ENCODE measurements at regions not wholly inside any gene's neighbourhood (a gene's known extent, or its start where the extent isn't known, plus 50 kb on each side); places are given as distances from the start of the nearest gene placed in this dataset.

DNA sequence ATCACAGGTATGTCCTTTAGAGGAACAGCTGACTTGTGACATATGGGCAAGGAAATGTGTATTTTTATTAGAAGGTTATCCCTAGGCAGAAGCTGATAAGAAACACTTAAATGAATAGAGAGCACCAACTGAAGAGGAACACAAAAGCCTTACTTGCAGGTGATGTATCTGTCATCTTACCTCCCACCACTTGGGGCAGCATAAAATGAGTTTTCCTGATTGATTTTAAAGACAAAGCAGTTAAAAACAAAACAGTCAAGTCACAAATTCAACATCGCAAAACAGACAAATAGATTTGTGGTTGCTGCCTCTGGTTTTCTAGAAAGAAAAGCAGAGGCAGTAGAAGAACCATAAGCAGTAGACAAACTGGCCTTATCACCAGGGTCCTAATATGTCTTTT is 302.4 kb upstream of the ZNF462 start:
- Histone ChIP-seq H3K9me3 (no peaks in the 10 kb centered on the region), H3K36me3 (no peaks in the 10 kb centered on the region), H3K4me3 (no peak overlapping the region), H3K27ac (no peak overlapping the region), H3K4me1 (no peaks in the 10 kb centered on the region), H3K27me3 (no peaks in the 10 kb centered on the region)
- ATAC-seq: no peak
- FAIRE-seq: no peak
- intact Hi-C loops (cut with DNase I): no loop called here
- no peak for DNase-seq
- 94 to 100% methylated on average over 1 of the region's 1 CpG for WGBS, 2 donors
- TF ChIP-seq, protein P1, sequence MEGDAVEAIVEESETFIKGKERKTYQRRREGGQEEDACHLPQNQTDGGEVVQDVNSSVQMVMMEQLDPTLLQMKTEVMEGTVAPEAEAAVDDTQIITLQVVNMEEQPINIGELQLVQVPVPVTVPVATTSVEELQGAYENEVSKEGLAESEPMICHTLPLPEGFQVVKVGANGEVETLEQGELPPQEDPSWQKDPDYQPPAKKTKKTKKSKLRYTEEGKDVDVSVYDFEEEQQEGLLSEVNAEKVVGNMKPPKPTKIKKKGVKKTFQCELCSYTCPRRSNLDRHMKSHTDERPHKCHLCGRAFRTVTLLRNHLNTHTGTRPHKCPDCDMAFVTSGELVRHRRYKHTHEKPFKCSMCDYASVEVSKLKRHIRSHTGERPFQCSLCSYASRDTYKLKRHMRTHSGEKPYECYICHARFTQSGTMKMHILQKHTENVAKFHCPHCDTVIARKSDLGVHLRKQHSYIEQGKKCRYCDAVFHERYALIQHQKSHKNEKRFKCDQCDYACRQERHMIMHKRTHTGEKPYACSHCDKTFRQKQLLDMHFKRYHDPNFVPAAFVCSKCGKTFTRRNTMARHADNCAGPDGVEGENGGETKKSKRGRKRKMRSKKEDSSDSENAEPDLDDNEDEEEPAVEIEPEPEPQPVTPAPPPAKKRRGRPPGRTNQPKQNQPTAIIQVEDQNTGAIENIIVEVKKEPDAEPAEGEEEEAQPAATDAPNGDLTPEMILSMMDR (IDR thresholded peaks at IDR 0.05): no peak

DNA sequence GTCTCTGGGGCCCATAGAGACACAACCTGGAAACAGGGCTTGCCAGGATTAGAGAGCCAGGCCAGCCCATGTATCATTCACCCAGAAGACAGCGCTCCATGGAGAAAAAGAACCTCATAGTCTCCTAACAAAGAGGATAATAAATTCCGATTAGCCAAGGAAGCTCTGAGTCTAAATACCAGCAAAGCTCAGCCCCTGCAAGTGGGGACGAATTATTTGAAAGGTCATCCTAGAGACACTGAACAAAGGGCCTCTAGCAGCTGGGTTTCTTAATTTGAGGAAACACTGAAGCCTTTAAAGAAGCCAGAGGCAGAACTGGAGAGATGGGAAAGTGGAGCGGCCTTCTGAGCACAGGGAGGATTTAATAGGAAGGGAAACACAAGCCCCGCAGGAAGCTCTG is 287.1 kb upstream of the ZNF462 start:
- DNase-seq: no peak
- no peak for ATAC-seq
- H3K27me3 ChIP-seq: no peaks in the 10 kb centered on the region
- no peaks in the 10 kb centered on the region for H3K36me3 ChIP-seq
- FAIRE-seq: no peak
- intact Hi-C loops (cut with DNase I): no loop called here
- no peaks in the 10 kb centered on the region for H3K4me1 ChIP-seq
- H3K4me3 ChIP-seq: no peak overlapping the region
- WGBS, 2 donors: 71 to 75% methylated on average over 5 of the region's 5 CpGs
- no peaks in the 10 kb centered on the region for H3K9me3 ChIP-seq
- no peak overlapping the region for H3K27ac ChIP-seq
- TF ChIP-seq, protein P1 (IDR thresholded peaks at IDR 0.05): no peak

DNA sequence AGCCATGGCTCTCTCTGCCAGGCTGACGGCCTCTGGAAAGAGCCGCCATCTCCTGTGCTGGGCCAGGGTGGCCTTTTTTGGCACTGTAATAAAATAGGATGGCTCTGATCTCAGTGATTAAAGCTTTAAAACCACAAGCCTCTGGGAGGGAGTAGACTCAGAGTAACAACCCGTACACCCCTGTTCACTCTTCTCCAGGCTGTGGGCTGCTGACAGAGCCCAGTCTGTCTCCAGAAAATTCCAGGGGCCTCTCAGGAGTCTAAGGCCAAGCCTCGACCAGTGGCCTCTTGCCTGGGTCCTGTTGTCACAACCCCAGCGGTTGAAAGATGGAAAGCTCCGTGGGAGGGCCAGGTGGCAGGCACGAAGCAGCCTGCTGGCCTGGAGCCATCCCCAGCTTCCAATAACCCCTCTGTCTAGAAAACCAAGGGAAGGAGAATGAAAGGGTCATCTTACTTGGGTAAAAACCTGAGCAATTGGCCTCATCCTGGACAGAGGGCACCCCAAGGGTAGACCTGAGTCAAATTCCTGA is 286.7 kb upstream of the ZNF462 start:
- FAIRE-seq: no peak

DNA sequence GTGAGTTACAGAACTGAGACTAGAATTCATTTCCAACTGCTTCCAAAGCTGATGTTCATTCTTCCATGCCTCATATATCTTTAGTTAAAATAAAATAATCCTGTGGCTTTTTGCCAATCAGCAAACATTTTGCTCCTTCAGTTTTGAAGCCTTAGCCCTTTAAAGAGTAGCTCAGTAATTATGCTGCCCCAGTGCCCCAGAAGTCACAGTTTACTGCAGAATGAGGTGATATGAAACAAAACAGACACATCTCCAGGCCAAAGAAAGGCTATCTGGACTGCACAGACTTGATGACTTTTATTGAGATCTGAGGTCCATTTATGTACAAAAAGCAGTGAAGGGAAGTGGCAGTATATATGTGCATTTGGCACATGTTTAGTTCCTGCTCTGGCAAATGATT is 285.8 kb upstream of the ZNF462 start:
- H3K36me3 ChIP-seq: no peaks in the 10 kb centered on the region
- FAIRE-seq (no peak), DNase-seq (no peak), ATAC-seq (no peak)
- no peaks in the 10 kb centered on the region for H3K27me3 ChIP-seq
- H3K27ac ChIP-seq: no peak overlapping the region
- TF ChIP-seq, protein P1 (IDR thresholded peaks at IDR 0.05): no peak
- H3K4me3 ChIP-seq: no peak overlapping the region
- H3K4me1 ChIP-seq: no peaks in the 10 kb centered on the region
- H3K9me3 ChIP-seq: no peaks in the 10 kb centered on the region
- intact Hi-C loops (cut with DNase I): no loop called here

More for the DNA sequence above, 286.7 kb upstream of the ZNF462 start:
- ATAC-seq: no peak
- no peaks in the 10 kb centered on the region for H3K9me3 ChIP-seq
- no peaks in the 10 kb centered on the region for H3K4me1 ChIP-seq
- TF ChIP-seq, protein P1 (IDR thresholded peaks at IDR 0.05): no peak
- intact Hi-C loops (cut with DNase I): no loop called here
- no peaks in the 10 kb centered on the region for H3K36me3 ChIP-seq
- no peak for DNase-seq
- H3K27me3 ChIP-seq: no peaks in the 10 kb centered on the region
- H3K4me3 ChIP-seq: no peak overlapping the region
- H3K27ac ChIP-seq: no peak overlapping the region
- 66 to 74% methylated on average over 7 of the region's 7 CpGs for WGBS, 2 donors

DNA sequence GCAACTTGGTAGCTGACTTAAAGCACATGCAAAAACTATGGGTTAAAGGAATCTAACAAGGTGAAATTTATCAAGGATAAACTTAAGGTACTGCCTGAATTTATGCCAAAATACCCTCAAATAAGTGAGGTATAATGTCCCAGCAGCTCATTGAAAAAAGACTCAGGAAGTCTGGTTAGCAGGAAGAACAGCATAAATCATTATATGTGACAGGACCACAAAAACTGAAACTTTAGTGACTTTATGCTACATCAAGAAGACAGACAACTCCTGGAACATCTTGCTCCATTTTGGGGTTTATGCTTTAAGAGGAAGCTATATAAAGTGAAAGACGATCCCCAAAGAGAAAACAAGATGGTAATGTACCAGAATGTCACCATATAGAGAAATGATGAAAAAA is 282.4 kb upstream of the ZNF462 start:
- Histone ChIP-seq H3K9me3 (no peaks in the 10 kb centered on the region), H3K36me3 (no peaks in the 10 kb centered on the region), H3K4me1 (no peaks in the 10 kb centered on the region), H3K4me3 (no peak overlapping the region), H3K27me3 (no peaks in the 10 kb centered on the region), H3K27ac (no peak overlapping the region)
- DNase-seq (no peak), ATAC-seq (no peak), FAIRE-seq (no peak)
- intact Hi-C loops (cut with DNase I): no loop called here
- TF ChIP-seq, protein P1 (IDR thresholded peaks at IDR 0.05): no peak
- WGBS, 2 donors: 53% methylated on average over 1 of the region's 1 CpG
